ENCODE measurements at regions not wholly inside any gene's neighbourhood (a gene's known extent, or its start where the extent isn't known, plus 50 kb on each side); places are given as distances from the start of the nearest gene placed in this dataset.

DNA sequence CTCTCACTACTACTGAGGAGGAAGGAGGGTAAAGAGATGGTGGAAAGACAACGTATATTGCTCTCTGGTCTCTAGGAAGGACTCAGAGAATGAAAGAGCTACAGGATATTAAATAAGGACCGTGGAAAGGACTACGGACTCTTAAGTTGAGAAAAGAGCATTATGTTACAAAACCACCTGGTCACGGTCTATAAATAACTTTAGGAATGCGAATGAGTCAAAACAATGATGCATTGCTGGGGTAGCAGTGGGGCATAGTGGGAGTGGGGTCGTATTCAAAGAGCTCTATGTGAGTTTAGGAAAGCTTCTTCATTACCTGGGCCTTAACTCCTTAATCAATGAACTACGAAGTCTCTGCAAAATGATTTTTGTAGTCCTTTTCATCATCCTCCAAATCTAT is 295.7 kb upstream of the SOX14 start:
- Histone ChIP-seq H3K9me3 (ENCODE audit: low read length) (no peaks in the 10 kb centered on the region), H3K4me3 (ENCODE audit: low read length) (no peak overlapping the region), H3F3A (ENCODE audit: insufficient read depth, low read length, poor library complexity, severe bottlenecking) (no peaks in the 10 kb centered on the region), H3K9me2 (ENCODE audit: insufficient read depth, low read length) (no peaks in the 10 kb centered on the region), H3K27me3 (ENCODE audit: insufficient read depth, low read depth, low read length) (no peaks in the 10 kb centered on the region), H3K27ac (ENCODE audit: low read length) (no peak overlapping the region), H3K36me3 (ENCODE audit: insufficient read depth, low read length) (no peaks in the 10 kb centered on the region), H3K9ac (ENCODE audit: low read length) (no peak overlapping the region), H2AFZ (ENCODE audit: low read depth, low read length) (no peak overlapping the region), H3K4me2 (ENCODE audit: low read length) (no peak overlapping the region), H4K20me1 (ENCODE audit: insufficient read depth) (no peaks in the 10 kb centered on the region), H3K79me2 (replicated peaks; ENCODE audit: insufficient read depth, low read length) (no peaks in the 10 kb centered on the region)
- TF ChIP-seq EP300 (conservative IDR thresholded peaks at IDR 0.05; ENCODE audit: poor library complexity, severe bottlenecking) = no peak
- TF ChIP-seq RAD21 (conservative IDR thresholded peaks at IDR 0.05) = no peak
- TF ChIP-seq EZH2 (IDR thresholded peaks at IDR 0.05; ENCODE audit: borderline replicate concordance, insufficient read depth, low read length, poor library complexity, severe bottlenecking) = no peak
- TF ChIP-seq, protein P1, sequence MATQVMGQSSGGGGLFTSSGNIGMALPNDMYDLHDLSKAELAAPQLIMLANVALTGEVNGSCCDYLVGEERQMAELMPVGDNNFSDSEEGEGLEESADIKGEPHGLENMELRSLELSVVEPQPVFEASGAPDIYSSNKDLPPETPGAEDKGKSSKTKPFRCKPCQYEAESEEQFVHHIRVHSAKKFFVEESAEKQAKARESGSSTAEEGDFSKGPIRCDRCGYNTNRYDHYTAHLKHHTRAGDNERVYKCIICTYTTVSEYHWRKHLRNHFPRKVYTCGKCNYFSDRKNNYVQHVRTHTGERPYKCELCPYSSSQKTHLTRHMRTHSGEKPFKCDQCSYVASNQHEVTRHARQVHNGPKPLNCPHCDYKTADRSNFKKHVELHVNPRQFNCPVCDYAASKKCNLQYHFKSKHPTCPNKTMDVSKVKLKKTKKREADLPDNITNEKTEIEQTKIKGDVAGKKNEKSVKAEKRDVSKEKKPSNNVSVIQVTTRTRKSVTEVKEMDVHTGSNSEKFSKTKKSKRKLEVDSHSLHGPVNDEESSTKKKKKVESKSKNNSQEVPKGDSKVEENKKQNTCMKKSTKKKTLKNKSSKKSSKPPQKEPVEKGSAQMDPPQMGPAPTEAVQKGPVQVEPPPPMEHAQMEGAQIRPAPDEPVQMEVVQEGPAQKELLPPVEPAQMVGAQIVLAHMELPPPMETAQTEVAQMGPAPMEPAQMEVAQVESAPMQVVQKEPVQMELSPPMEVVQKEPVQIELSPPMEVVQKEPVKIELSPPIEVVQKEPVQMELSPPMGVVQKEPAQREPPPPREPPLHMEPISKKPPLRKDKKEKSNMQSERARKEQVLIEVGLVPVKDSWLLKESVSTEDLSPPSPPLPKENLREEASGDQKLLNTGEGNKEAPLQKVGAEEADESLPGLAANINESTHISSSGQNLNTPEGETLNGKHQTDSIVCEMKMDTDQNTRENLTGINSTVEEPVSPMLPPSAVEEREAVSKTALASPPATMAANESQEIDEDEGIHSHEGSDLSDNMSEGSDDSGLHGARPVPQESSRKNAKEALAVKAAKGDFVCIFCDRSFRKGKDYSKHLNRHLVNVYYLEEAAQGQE (IDR thresholded peaks at IDR 0.05; ENCODE audit: borderline replicate concordance) = no peak
- TF ChIP-seq SMC3 (conservative IDR thresholded peaks at IDR 0.05; ENCODE audit: poor library complexity) = no peak
- TF ChIP-seq, protein P2, sequence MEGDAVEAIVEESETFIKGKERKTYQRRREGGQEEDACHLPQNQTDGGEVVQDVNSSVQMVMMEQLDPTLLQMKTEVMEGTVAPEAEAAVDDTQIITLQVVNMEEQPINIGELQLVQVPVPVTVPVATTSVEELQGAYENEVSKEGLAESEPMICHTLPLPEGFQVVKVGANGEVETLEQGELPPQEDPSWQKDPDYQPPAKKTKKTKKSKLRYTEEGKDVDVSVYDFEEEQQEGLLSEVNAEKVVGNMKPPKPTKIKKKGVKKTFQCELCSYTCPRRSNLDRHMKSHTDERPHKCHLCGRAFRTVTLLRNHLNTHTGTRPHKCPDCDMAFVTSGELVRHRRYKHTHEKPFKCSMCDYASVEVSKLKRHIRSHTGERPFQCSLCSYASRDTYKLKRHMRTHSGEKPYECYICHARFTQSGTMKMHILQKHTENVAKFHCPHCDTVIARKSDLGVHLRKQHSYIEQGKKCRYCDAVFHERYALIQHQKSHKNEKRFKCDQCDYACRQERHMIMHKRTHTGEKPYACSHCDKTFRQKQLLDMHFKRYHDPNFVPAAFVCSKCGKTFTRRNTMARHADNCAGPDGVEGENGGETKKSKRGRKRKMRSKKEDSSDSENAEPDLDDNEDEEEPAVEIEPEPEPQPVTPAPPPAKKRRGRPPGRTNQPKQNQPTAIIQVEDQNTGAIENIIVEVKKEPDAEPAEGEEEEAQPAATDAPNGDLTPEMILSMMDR (IDR thresholded peaks at IDR 0.05; ENCODE audit: poor library complexity, severe bottlenecking) = no peak
- no peak for TF ChIP-seq MXI1 (conservative IDR thresholded peaks at IDR 0.05; ENCODE audit: poor library complexity, severe bottlenecking)
- no peak for TF ChIP-seq POLR2AphosphoS5 (IDR thresholded peaks at IDR 0.05)
- TF ChIP-seq TAF1 (IDR thresholded peaks at IDR 0.05; ENCODE audit: low read depth) = no peak

DNA sequence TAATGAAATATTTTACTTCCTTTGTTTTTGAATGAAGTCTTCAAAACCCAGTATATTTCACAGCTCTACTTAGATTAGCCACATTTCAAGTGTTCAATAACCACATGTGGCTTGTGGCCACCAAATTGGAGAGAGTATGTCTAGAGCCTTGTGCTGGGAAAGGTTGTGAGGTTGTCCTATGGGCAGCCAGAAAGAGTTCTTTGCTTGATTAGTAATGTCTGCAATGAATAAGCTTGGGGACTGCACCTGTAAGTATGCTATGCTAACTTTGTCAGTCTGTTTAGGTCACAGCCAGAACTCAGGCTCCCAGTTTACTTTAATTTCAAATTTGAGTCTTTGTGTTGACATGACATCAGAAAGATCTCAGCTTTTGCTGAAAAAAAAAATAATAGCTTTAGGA is 294.9 kb upstream of the SOX14 start:
- H3K79me2 ChIP-seq (replicated peaks; ENCODE audit: insufficient read depth, low read length) = no peaks in the 10 kb centered on the region
- H3K9ac ChIP-seq (ENCODE audit: low read length) = no peak overlapping the region
- H2AFZ ChIP-seq (ENCODE audit: low read depth, low read length) = no peak overlapping the region
- H3K9me3 ChIP-seq (ENCODE audit: low read length) = no peaks in the 10 kb centered on the region
- H3K4me3 ChIP-seq (ENCODE audit: low read length) = no peak overlapping the region
- H4K20me1 ChIP-seq (ENCODE audit: insufficient read depth) = no peaks in the 10 kb centered on the region
- no peaks in the 10 kb centered on the region for H3F3A ChIP-seq (ENCODE audit: insufficient read depth, low read length, poor library complexity, severe bottlenecking)
- H3K27ac ChIP-seq (ENCODE audit: low read length) = no peak overlapping the region
- TF ChIP-seq MXI1 (conservative IDR thresholded peaks at IDR 0.05; ENCODE audit: poor library complexity, severe bottlenecking) = no peak
- no peak for TF ChIP-seq EP300 (conservative IDR thresholded peaks at IDR 0.05; ENCODE audit: poor library complexity, severe bottlenecking)
- no peak for TF ChIP-seq POLR2AphosphoS5 (IDR thresholded peaks at IDR 0.05)
- no peak for TF ChIP-seq SMC3 (conservative IDR thresholded peaks at IDR 0.05; ENCODE audit: poor library complexity)
- no peak for TF ChIP-seq EZH2 (IDR thresholded peaks at IDR 0.05; ENCODE audit: borderline replicate concordance, insufficient read depth, low read length, poor library complexity, severe bottlenecking)
- no peak for TF ChIP-seq TAF1 (IDR thresholded peaks at IDR 0.05; ENCODE audit: low read depth)
- TF ChIP-seq, protein P1 (IDR thresholded peaks at IDR 0.05; ENCODE audit: borderline replicate concordance) = no peak
- no peak overlapping the region for H3K4me2 ChIP-seq (ENCODE audit: low read length)
- H3K36me3 ChIP-seq (ENCODE audit: insufficient read depth, low read length) = no peaks in the 10 kb centered on the region
- H3K27me3 ChIP-seq (ENCODE audit: insufficient read depth, low read depth, low read length) = no peaks in the 10 kb centered on the region
- H3K9me2 ChIP-seq (ENCODE audit: insufficient read depth, low read length) = no peaks in the 10 kb centered on the region

Measured in neural cell (in vitro differentiated cells).